H9 (cell line): ENCODE measurements at regions not wholly inside any gene's neighbourhood (a gene's known extent, or its start where the extent isn't known, plus 50 kb on each side); places are given as distances from the start of the nearest gene placed in this dataset.

Experiments used
- DNase-seq: peaks from one replicate; pipeline ENCODE4 v3.0.0-alpha.2; 2017
- H2AFZ ChIP-seq: one replicate; pipeline ENCODE4 v1.6.1; 2013; ENCODE audit warnings: mild to moderate bottlenecking, low read length, control low read depth, moderate library complexity
- H2AK5ac ChIP-seq: 2 replicates; pipeline ENCODE4 v1.6.1; 2013; ENCODE audit warnings: low read length, control low read depth, mixed read lengths; ENCODE audit not compliant: insufficient read length
- H2BK120ac ChIP-seq: one replicate; pipeline ENCODE4 v1.6.1; 2013; ENCODE audit warnings: low read depth, mild to moderate bottlenecking, low read length, control low read depth, inconsistent platforms; ENCODE audit not compliant: poor library complexity, severe bottlenecking
- H2BK12ac ChIP-seq: 2 replicates; pipeline ENCODE4 v1.6.1; 2013; ENCODE audit warnings: low read length, control low read depth, mixed read lengths, low read depth; ENCODE audit not compliant: insufficient read length
- H2BK15ac ChIP-seq: 2 replicates; pipeline ENCODE4 v1.6.1; 2013; ENCODE audit warnings: low read depth, low read length, control low read depth
- H2BK20ac ChIP-seq: one replicate; pipeline ENCODE4 v1.6.1; 2013; ENCODE audit warnings: low read depth, mild to moderate bottlenecking, low read length, control low read depth, inconsistent platforms; ENCODE audit not compliant: poor library complexity, severe bottlenecking
- H2BK5ac ChIP-seq: 2 replicates; pipeline ENCODE4 v1.6.1; 2013; ENCODE audit warnings: low read length, control low read depth, mixed read lengths; ENCODE audit not compliant: insufficient read length
- H3K14ac ChIP-seq: 2 replicates; pipeline ENCODE4 v1.6.1; 2013; ENCODE audit warnings: low read length, control low read depth; ENCODE audit not compliant: insufficient read depth
- H3K18ac ChIP-seq: 2 replicates; pipeline ENCODE4 v1.6.1; 2013; ENCODE audit warnings: low read depth, mild to moderate bottlenecking, mixed read lengths, low read length, control low read depth; ENCODE audit not compliant: insufficient read length
- H3K23ac ChIP-seq: 2 replicates; pipeline ENCODE4 v1.6.1; 2013; ENCODE audit warnings: low read length, control low read depth, mixed read lengths, low read depth; ENCODE audit not compliant: insufficient read length
- H3K23me2 ChIP-seq: 2 replicates; pipeline ENCODE4 v1.6.1; 2013; ENCODE audit warnings: low read depth, mild to moderate bottlenecking, mixed read lengths, low read length, control low read depth; ENCODE audit not compliant: insufficient read length, poor library complexity, severe bottlenecking
- H3K27ac ChIP-seq: 2 replicates; pipeline ENCODE4 v1.5.1; 2013; ENCODE audit warnings: low read length, control low read depth, mixed read lengths, low read depth; ENCODE audit not compliant: insufficient read length
- H3K27me3 ChIP-seq: 2 replicates; pipeline ENCODE4 v1.6.1; 2013; ENCODE audit warnings: low read length, control low read depth, inconsistent platforms; ENCODE audit not compliant: insufficient read depth
- H3K4ac ChIP-seq: 2 replicates; pipeline ENCODE4 v1.6.1; 2013; ENCODE audit warnings: low read depth, mild to moderate bottlenecking, control low read depth, inconsistent platforms, low read length, moderate library complexity
- H3K4me1 ChIP-seq: 2 replicates; pipeline ENCODE4 v1.6.1; 2013; ENCODE audit warnings: low read length, control low read depth, inconsistent platforms; ENCODE audit not compliant: insufficient read depth
- H3K4me2 ChIP-seq: 2 replicates; pipeline ENCODE4 v1.6.1; 2013; ENCODE audit warnings: low read length, control low read depth, mixed read lengths; ENCODE audit not compliant: insufficient read length, insufficient read depth
- H3K56ac ChIP-seq: 2 replicates; pipeline ENCODE4 v1.6.1; 2013; ENCODE audit warnings: low read depth, mild to moderate bottlenecking, mixed read lengths, low read length, control low read depth; ENCODE audit not compliant: insufficient read length
- H3K79me1 ChIP-seq: 2 replicates; pipeline ENCODE4 v1.6.1; 2013; ENCODE audit warnings: low read depth, mild to moderate bottlenecking, moderate library complexity, low read length, control low read depth, inconsistent platforms; ENCODE audit not compliant: insufficient read depth, poor library complexity, severe bottlenecking
- H3K79me2 ChIP-seq: 2 replicates; pipeline ENCODE4 v1.6.1; 2013; ENCODE audit warnings: low read length, control low read depth, inconsistent platforms; ENCODE audit not compliant: insufficient read depth
- H3K9ac ChIP-seq: 2 replicates; pipeline ENCODE4 v1.6.1; 2013; ENCODE audit warnings: low read length, control low read depth, mixed read lengths; ENCODE audit not compliant: insufficient read length; ENCODE audit errors: extremely low read depth
- H3K9me3 ChIP-seq: one replicate; pipeline ENCODE4 v1.6.1; 2013; ENCODE audit warnings: low read depth, low read length, inconsistent platforms; ENCODE audit not compliant: control insufficient read depth
- H3T11ph ChIP-seq: one replicate; pipeline ENCODE4 v1.6.1; 2013; ENCODE audit warnings: mild to moderate bottlenecking, low read length, control low read depth, inconsistent platforms
- H4K20me1 ChIP-seq: one replicate; pipeline ENCODE4 v1.6.1; 2013; ENCODE audit not compliant: control insufficient read depth, insufficient read length, insufficient read depth
- H4K5ac ChIP-seq: 2 replicates; pipeline ENCODE4 v1.6.1; 2013; ENCODE audit warnings: low read depth, mild to moderate bottlenecking, mixed read lengths, low read length, control low read depth; ENCODE audit not compliant: insufficient read length
- H4K8ac ChIP-seq: replicated peaks from 2 replicates; pipeline ENCODE4 v1.6.1; 2013; ENCODE audit warnings: low read length, control low read depth, mixed read lengths, low read depth; ENCODE audit not compliant: insufficient read length
- H4K91ac ChIP-seq: 2 replicates; pipeline ENCODE4 v1.6.1; 2013; ENCODE audit warnings: low read depth, mild to moderate bottlenecking, moderate library complexity, mixed read lengths, low read length, control low read depth; ENCODE audit not compliant: insufficient read length
- H3K27ac Mint-ChIP-seq, 3 experiments: 2 replicates in 2 of 3; 3 replicates in 1 of 3; pipeline ENCODE4 v1.8.0; 2020 to 2021; ENCODE audit warnings: mixed read lengths in 3 of 3, mild to moderate bottlenecking in 1 of 3, moderate library complexity in 1 of 3
- H3K27me3 Mint-ChIP-seq: 2 replicates; pipeline ENCODE4 v1.8.0; 2021; ENCODE audit warnings: low read depth, mild to moderate bottlenecking, moderate library complexity, mixed read lengths
- H3K36me3 Mint-ChIP-seq, 3 experiments: 2 replicates in 2 of 3; 3 replicates in 1 of 3; pipeline ENCODE4 v1.8.0; 2020 to 2021; ENCODE audit warnings: low read depth in 3 of 3, mixed read lengths in 3 of 3; ENCODE audit not compliant: insufficient read depth in 1 of 3
- H3K4me1 Mint-ChIP-seq, 2 experiments: 2 replicates each; pipeline ENCODE4 v1.8.0; 2020; ENCODE audit warnings: mixed read lengths in 2 of 2
- H3K4me3 Mint-ChIP-seq, 2 experiments: 2 replicates in 1 of 2; 3 replicates in 1 of 2; pipeline ENCODE4 v1.8.0; 2020 to 2021; ENCODE audit warnings: mild to moderate bottlenecking in 2 of 2, mixed read lengths in 2 of 2, moderate library complexity in 1 of 2
- H3K9me3 Mint-ChIP-seq, 2 experiments: 2 replicates in 1 of 2; 3 replicates in 1 of 2; pipeline ENCODE4 v1.8.0; 2020; ENCODE audit warnings: mild to moderate bottlenecking in 2 of 2, mixed read lengths in 2 of 2, moderate library complexity in 1 of 2
- WGBS: extraction: QIAGEN DNeasy Blood & Tissue Kit; methylation state at CpG from one replicate; pipeline ENCODE4 v1.1.7; 2013; ENCODE audit warnings: missing lambda C conversion rate, low lambda C conversion rate, mixed read lengths; ENCODE audit not compliant: insufficient read length; ENCODE audit errors: extremely low coverage; 5-methylcytosine and 5-hydroxymethylcytosine counted together
- TF ChIP-seq, protein P1 (sequence below): fragments of 200-600 bp; sonication (generic); conservative IDR thresholded peaks from 3 replicates; pipeline ENCODE4 v1.8.0; 2021; ENCODE audit warnings: antibody characterized with exemption, mild to moderate bottlenecking

DNA sequence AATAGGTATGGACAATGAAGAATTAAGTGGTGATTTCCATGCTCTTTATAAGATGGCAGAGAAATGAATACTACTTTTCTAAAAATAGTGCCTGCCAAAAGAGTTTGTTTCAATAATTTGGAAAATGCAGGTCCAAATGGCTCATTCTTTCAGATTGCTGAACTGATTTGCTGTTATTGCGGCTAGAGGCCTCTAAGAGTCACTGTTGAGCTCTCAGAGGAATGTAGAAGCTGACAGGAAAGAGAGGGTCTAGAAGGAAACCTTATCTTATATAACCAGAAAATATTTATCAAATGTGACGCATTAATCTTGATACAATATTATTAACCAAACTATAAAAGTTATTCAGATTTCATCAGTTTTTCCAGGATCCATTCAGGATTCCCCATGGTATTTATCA lies 65.7 kb upstream of the PAGE1 start:
- H3K27ac ChIP-seq = no peak overlapping the region
- H4K91ac ChIP-seq = no peak overlapping the region
- no peak overlapping the region for H2BK120ac ChIP-seq
- H3K4me2 ChIP-seq = no peak overlapping the region
- H3K56ac ChIP-seq = no peak overlapping the region
- H3K4me1 Mint-ChIP-seq = peaks cover 0 to 8% of the 10 kb centered on the region in 2 experiments; a peak in 2 of 4 replicates
- no peak overlapping the region for H3K14ac ChIP-seq
- no peak overlapping the region for H3K23ac ChIP-seq
- TF ChIP-seq, protein P1, sequence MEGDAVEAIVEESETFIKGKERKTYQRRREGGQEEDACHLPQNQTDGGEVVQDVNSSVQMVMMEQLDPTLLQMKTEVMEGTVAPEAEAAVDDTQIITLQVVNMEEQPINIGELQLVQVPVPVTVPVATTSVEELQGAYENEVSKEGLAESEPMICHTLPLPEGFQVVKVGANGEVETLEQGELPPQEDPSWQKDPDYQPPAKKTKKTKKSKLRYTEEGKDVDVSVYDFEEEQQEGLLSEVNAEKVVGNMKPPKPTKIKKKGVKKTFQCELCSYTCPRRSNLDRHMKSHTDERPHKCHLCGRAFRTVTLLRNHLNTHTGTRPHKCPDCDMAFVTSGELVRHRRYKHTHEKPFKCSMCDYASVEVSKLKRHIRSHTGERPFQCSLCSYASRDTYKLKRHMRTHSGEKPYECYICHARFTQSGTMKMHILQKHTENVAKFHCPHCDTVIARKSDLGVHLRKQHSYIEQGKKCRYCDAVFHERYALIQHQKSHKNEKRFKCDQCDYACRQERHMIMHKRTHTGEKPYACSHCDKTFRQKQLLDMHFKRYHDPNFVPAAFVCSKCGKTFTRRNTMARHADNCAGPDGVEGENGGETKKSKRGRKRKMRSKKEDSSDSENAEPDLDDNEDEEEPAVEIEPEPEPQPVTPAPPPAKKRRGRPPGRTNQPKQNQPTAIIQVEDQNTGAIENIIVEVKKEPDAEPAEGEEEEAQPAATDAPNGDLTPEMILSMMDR = peak; percentile 58
- H3K4me1 ChIP-seq = no peaks in the 10 kb centered on the region
- H3K79me2 ChIP-seq = no peaks in the 10 kb centered on the region
- H3K36me3 Mint-ChIP-seq = peaks cover 0 to 2% (median 0%) of the 10 kb centered on the region in 3 experiments; a peak in 2 of 7 replicates
- H3K18ac ChIP-seq = no peak overlapping the region
- H4K20me1 ChIP-seq = no peaks in the 10 kb centered on the region
- H2AFZ ChIP-seq = no peak overlapping the region
- no peak overlapping the region for H2BK15ac ChIP-seq
- no peak overlapping the region for H3K4ac ChIP-seq
- H3T11ph ChIP-seq = no peak overlapping the region
- H3K79me1 ChIP-seq = no peaks in the 10 kb centered on the region
- no peak overlapping the region for H2BK20ac ChIP-seq
- no peaks in the 10 kb centered on the region for H3K23me2 ChIP-seq
- no peak overlapping the region for H3K4me3 Mint-ChIP-seq
- H3K27me3 ChIP-seq = no peaks in the 10 kb centered on the region
- no CpG with 5 or more reads among the region's 2 CpGs for WGBS
- DNase-seq = no peak
- H2AK5ac ChIP-seq = no peak overlapping the region
- peaks cover 32% of the 10 kb centered on the region for H3K9me3 ChIP-seq
- no peak overlapping the region for H4K8ac ChIP-seq
- no peak overlapping the region for H4K5ac ChIP-seq
- H3K9me3 Mint-ChIP-seq = peaks cover 73 to 74% of the 10 kb centered on the region in 2 experiments
- H3K9ac ChIP-seq = no peak overlapping the region
- H3K27me3 Mint-ChIP-seq = peaks cover 5% of the 10 kb centered on the region; the same call in 1 of the 2 replicates
- H3K27ac Mint-ChIP-seq = no peak overlapping the region
- no peak overlapping the region for H2BK12ac ChIP-seq
- no peak overlapping the region for H2BK5ac ChIP-seq
